MCF 10A (cell line): ENCODE measurements at regions not wholly inside any gene's neighbourhood (a gene's known extent, or its start where the extent isn't known, plus 50 kb on each side); places are given as distances from the start of the nearest gene placed in this dataset.
A peak's percentile ranks its signal among the peaks of the same experiment; 100 is the strongest.

ENCODE experiments used
- BruUV-seq: library from RNA; stranded (reverse); fragments of 400-500 nt; replicated peaks from 2 replicates; lab custom pipeline; 2021; lab: Mats Ljungman, UMichigan
- CTCF ChIA-PET: fragments of 300-600 bp; sonication (Branson Sonifier 250); formaldehyde crosslinking; extraction: SDS; loops from one replicate; lab custom pipeline; 2021; ENCODE audit warnings: antibody characterized with exemption, inconsistent platforms; lab: Yijun Ruan, JAX
- POLR2A ChIA-PET: fragments of 300-600, 350-650 bp; sonication (Branson Sonifier 250); formaldehyde crosslinking; extraction: SDS; loops from one replicate; lab custom pipeline; 2020; ENCODE audit warnings: antibody characterized with exemption, inconsistent platforms; lab: Yijun Ruan, JAX
- DNase-seq: peaks from one replicate; pipeline ENCODE4 v3.0.0-alpha.2; 2018; ENCODE audit not compliant: unreplicated experiment
- H3K27ac Mint-ChIP-seq: one replicate; pipeline ENCODE4 v1.8.0; 2022; ENCODE audit warnings: mild to moderate bottlenecking, low read depth, mixed read lengths; ENCODE audit not compliant: unreplicated experiment
- H3K27me3 Mint-ChIP-seq: one replicate; pipeline ENCODE4 v1.8.0; 2022; ENCODE audit warnings: mixed read lengths; ENCODE audit not compliant: insufficient read depth, unreplicated experiment
- H3K36me3 Mint-ChIP-seq: one replicate; pipeline ENCODE4 v1.8.0; 2022; ENCODE audit warnings: mild to moderate bottlenecking, moderate library complexity, mixed read lengths; ENCODE audit not compliant: insufficient read depth, unreplicated experiment
- H3K4me1 Mint-ChIP-seq: one replicate; pipeline ENCODE4 v1.8.0; 2022; ENCODE audit warnings: mixed read lengths; ENCODE audit not compliant: insufficient read depth, unreplicated experiment
- H3K4me3 Mint-ChIP-seq: one replicate; pipeline ENCODE4 v1.8.0; 2022; ENCODE audit warnings: mild to moderate bottlenecking, moderate library complexity, mixed read lengths; ENCODE audit not compliant: unreplicated experiment
- H3K9me3 Mint-ChIP-seq: one replicate; pipeline ENCODE4 v1.8.0; 2022; ENCODE audit warnings: mixed read lengths; ENCODE audit not compliant: unreplicated experiment
- intact Hi-C: fragments of 100-400 bp; cut with micrococcal nuclease; formaldehyde crosslinking; loops from 2 replicates; pipeline ENCODE4 v1.14.1; 2022
- TF ChIP-seq, protein P1 (sequence below): fragments of 200-600 bp; IDR thresholded peaks from one replicate; pipeline ENCODE4 v1.8.0; 2022; ENCODE audit warnings: antibody characterized with exemption, mild to moderate bottlenecking; ENCODE audit not compliant: unreplicated experiment

DNA sequence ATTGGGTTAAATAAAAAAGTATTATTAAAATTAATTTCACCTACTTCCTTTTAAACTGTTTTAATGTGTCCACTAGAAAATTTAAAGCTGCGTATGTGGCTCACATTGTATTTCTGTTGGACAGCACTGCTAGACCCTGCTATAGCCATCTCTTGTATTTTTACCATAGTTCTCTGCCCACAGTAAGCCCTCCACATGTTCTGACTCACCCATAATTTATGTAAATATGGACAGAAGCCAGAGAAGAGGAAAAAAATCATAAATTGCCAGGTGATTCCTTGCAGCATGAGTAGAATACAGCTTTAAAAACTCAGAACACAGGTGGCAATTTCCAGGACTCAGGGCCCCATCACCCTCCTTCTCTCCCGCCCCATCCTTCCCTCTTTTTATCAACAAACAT lies 142.4 kb upstream of the MEX3C start:
- no TSS peak for BruUV-seq
- H3K4me1 Mint-ChIP-seq = peaks cover 22% of the 10 kb centered on the region
- CTCF ChIA-PET = interaction anchor here (0.6 to 1.2 kb wide), 4 partner anchors 217 to 519 kb away, joined by 3 to 4 read pairs (median 3); no protein-coding TSS in a partner anchor
- intact Hi-C loops = loop anchor here (5.0 to 10.0 kb wide), 2 partner anchors 197 to 275 kb away; no protein-coding TSS in a partner anchor
- no peak overlapping the region for H3K27ac Mint-ChIP-seq
- TF ChIP-seq, protein P1, sequence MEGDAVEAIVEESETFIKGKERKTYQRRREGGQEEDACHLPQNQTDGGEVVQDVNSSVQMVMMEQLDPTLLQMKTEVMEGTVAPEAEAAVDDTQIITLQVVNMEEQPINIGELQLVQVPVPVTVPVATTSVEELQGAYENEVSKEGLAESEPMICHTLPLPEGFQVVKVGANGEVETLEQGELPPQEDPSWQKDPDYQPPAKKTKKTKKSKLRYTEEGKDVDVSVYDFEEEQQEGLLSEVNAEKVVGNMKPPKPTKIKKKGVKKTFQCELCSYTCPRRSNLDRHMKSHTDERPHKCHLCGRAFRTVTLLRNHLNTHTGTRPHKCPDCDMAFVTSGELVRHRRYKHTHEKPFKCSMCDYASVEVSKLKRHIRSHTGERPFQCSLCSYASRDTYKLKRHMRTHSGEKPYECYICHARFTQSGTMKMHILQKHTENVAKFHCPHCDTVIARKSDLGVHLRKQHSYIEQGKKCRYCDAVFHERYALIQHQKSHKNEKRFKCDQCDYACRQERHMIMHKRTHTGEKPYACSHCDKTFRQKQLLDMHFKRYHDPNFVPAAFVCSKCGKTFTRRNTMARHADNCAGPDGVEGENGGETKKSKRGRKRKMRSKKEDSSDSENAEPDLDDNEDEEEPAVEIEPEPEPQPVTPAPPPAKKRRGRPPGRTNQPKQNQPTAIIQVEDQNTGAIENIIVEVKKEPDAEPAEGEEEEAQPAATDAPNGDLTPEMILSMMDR = no peak
- POLR2A ChIA-PET = interaction anchor here (0.9 to 2.2 kb wide), 6 partner anchors 9 to 175 kb away, joined by 3 to 9 read pairs (median 5); partner anchors contain the start of gene MEX3C
- H3K9me3 Mint-ChIP-seq = no peaks in the 10 kb centered on the region
- no peak overlapping the region for H3K4me3 Mint-ChIP-seq
- no peaks in the 10 kb centered on the region for H3K36me3 Mint-ChIP-seq
- peak; percentile 71 for DNase-seq
- no peaks in the 10 kb centered on the region for H3K27me3 Mint-ChIP-seq

DNA sequence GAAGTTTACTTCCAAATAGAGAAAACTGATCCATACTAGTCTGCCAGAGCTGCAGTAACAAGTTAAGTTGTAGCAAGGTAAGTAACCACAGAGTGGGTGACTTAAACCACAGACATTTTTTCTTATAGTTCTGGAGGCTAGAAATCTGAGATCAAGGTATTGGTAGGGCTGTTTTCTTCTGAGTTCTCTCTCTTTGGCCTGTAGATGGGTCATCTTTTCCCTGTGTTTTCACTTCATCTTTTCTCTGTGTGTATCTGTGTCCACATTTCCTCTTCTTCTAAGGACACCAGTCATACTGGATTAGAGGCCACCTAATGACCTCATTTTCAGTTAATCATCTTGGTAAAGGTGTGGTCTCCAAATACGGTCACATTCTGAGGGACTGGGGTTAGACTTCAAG lies 142.9 kb upstream of the MEX3C start:
- H3K4me3 Mint-ChIP-seq = no peak overlapping the region
- ChIA-PET CTCF (interaction anchor here (0.7 kb wide), 1 partner anchor 218 kb away, joined by 4 read pairs; no protein-coding TSS in a partner anchor), POLR2A (interaction anchor here (0.9 to 2.2 kb wide), 4 partner anchors 10 to 144 kb away, joined by 3 to 9 read pairs (median 4); no protein-coding TSS in a partner anchor)
- TF ChIP-seq, protein P1 = no peak
- DNase-seq = no peak
- H3K27me3 Mint-ChIP-seq = no peaks in the 10 kb centered on the region
- H3K4me1 Mint-ChIP-seq = peaks cover 22% of the 10 kb centered on the region
- intact Hi-C loops = loop anchor here (5.0 to 10.0 kb wide), 2 partner anchors 197 to 274 kb away; no protein-coding TSS in a partner anchor
- BruUV-seq = no TSS peak
- H3K9me3 Mint-ChIP-seq = no peaks in the 10 kb centered on the region
- no peaks in the 10 kb centered on the region for H3K36me3 Mint-ChIP-seq
- no peak overlapping the region for H3K27ac Mint-ChIP-seq

DNA sequence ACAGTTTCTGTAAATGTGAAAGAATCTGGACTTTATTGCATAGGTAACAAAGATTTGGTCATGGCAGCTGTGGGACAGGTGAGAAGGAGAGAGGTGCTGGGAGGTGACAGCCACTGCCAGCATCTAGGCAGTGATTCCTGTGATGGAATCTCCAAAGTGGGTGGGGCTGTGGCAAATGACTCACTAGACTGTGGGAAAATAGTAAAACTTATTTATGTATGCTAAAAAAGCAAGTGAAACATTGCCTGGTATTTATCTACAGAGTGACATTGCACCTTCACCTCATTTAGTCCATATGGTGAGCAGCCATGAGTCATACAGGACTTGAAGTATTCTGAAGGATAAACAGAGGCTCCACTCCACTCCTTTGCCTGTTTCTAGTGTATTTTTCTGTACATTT lies 145.3 kb upstream of the MEX3C start:
- no peaks in the 10 kb centered on the region for H3K36me3 Mint-ChIP-seq
- no peak overlapping the region for H3K27ac Mint-ChIP-seq
- intact Hi-C loops = loop anchor here (5.0 to 10.0 kb wide), 2 partner anchors 194 to 272 kb away; no protein-coding TSS in a partner anchor
- no peak overlapping the region for H3K4me3 Mint-ChIP-seq
- TF ChIP-seq, protein P1 = no peak
- peaks cover 15% of the 10 kb centered on the region for H3K4me1 Mint-ChIP-seq
- no TSS peak for BruUV-seq
- POLR2A ChIA-PET = interaction anchor here (1.0 kb wide), 1 partner anchor 13 kb away, joined by 4 read pairs; no protein-coding TSS in a partner anchor
- CTCF ChIA-PET = no interaction called here
- no peaks in the 10 kb centered on the region for H3K9me3 Mint-ChIP-seq
- DNase-seq = peak; percentile 90
- H3K27me3 Mint-ChIP-seq = no peaks in the 10 kb centered on the region

DNA sequence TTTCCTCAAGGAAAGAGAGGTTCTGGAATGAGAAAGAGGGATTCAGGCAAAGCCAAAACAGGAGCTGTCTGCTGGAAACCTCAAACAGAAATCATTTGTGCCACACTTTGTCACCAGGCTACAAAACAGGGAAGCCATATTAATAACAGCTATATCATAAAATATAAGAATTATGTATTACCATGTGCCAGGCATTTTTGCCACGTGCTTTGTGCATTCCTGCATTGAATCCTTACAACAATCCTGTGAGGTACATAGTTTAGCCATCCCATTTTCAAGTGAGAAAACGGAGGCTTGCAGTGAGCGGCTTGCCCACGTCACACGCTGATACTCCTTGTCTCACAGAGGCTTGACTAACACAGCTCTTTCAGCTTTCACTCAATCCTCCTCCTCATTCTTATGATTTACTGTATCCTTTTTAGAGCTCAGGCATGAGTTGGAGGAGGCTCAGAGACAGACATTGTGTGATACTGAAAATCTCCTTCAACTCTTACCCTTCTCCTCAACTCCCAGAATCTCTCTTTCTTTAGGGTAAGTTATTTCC lies 148.4 kb upstream of the MEX3C start:
- Mint-ChIP-seq H3K27ac (no peak overlapping the region), H3K36me3 (no peaks in the 10 kb centered on the region), H3K27me3 (no peaks in the 10 kb centered on the region), H3K4me3 (no peak overlapping the region), H3K4me1 (no peaks in the 10 kb centered on the region), H3K9me3 (no peaks in the 10 kb centered on the region)
- TF ChIP-seq, protein P1 = no peak
- no TSS peak for BruUV-seq
- intact Hi-C loops = loop anchor here (10.0 kb wide), 1 partner anchor 269 kb away; no protein-coding TSS in a partner anchor
- CTCF ChIA-PET = interaction anchor here (1.5 kb wide), 1 partner anchor 235 kb away, joined by 3 read pairs; no protein-coding TSS in a partner anchor
- no peak for DNase-seq
- POLR2A ChIA-PET = interaction anchor here (0.9 kb wide), 1 partner anchor 16 kb away, joined by 3 read pairs; no protein-coding TSS in a partner anchor
